Mucosa of descending colon (tissue), 3 donors: ENCODE measurements at regions not wholly inside any gene's neighbourhood (a gene's known extent, or its start where the extent isn't known, plus 50 kb on each side); places are given as distances from the start of the nearest gene placed in this dataset.

ENCODE experiments used
- ATAC-seq: fragments of 200-7000 bp; cut with Tn5 transposase; one replicate; pipeline ENCODE4 v1.9.1; 2020; ENCODE audit warnings: mild to moderate bottlenecking, moderate library complexity
- DNase-seq, 3 donors: peaks; one replicate each; pipeline ENCODE4 v3.0.0-alpha.2; 2020
- H3K36me3 ChIP-seq: fragments of 200-600 bp; one replicate; pipeline ENCODE4 v1.8.0; 2021; ENCODE audit warnings: low read depth, mild to moderate bottlenecking
- H3K4me1 ChIP-seq: fragments of 200-600 bp; one replicate; pipeline ENCODE4 v1.8.0; 2021; ENCODE audit warnings: low read depth, mild to moderate bottlenecking
- H3K4me3 ChIP-seq: fragments of 200-600 bp; one replicate; pipeline ENCODE4 v1.8.0; 2021; ENCODE audit warnings: mild to moderate bottlenecking
- H3K9me3 ChIP-seq: fragments of 200-600 bp; one replicate; pipeline ENCODE4 v1.8.0; 2021; ENCODE audit warnings: mild to moderate bottlenecking
- CTCF ChIP-seq: fragments of 200-600 bp; IDR thresholded peaks from one replicate; pipeline ENCODE4 v1.8.0; 2022; ENCODE audit warnings: antibody characterized with exemption, mild to moderate bottlenecking
- intact Hi-C, 2 donors: fragments of 100-400 bp; cut with DNase I in 1 of 2; cut with micrococcal nuclease in 1 of 2; formaldehyde crosslinking; loops; one replicate each; pipeline versions ENCODE4 v1.11.0 to v1.11.1; 2022; cut with DNase I, micrococcal nuclease
- donor health status: DM: no; HTN: no; CAD: no; lungs with moderate emphysema.
- donor health status: DM: no; HTN: no; CAD: no.
- donor health status: DM: no; HTN: yes; CAD: no.

GRCh38 chr14:99073431-99073830, 198.6 kb downstream of the BCL11B start:
- no peak for DNase-seq
- no peak for TF ChIP-seq CTCF
- ATAC-seq = no peak
- Histone ChIP-seq H3K36me3 (no peaks in the 10 kb centered on the region), H3K4me3 (no peak overlapping the region), H3K4me1 (no peaks in the 10 kb centered on the region), H3K9me3 (no peaks in the 10 kb centered on the region)
- intact Hi-C loops = no loop called here

GRCh38 chr14:99075061-99075460, 196.9 kb downstream of the BCL11B start:
- Histone ChIP-seq H3K4me3 (no peak overlapping the region), H3K36me3 (no peaks in the 10 kb centered on the region), H3K4me1 (no peaks in the 10 kb centered on the region), H3K9me3 (no peaks in the 10 kb centered on the region)
- intact Hi-C loops = no loop called here
- DNase-seq (no peak), ATAC-seq (no peak)
- TF ChIP-seq CTCF = no peak

- ATAC-seq (no peak), DNase-seq (no peak)
- H3K9me3 ChIP-seq = no peaks in the 10 kb centered on the region
- no peak overlapping the region for H3K4me3 ChIP-seq
- intact Hi-C loops = no loop called here
- no peak for TF ChIP-seq CTCF
- no peaks in the 10 kb centered on the region for H3K36me3 ChIP-seq
- H3K4me1 ChIP-seq = no peaks in the 10 kb centered on the region
These were observed 196.1 kb downstream of the BCL11B start for GRCh38 chr14:99075771-99076375.

- no peak for ATAC-seq
- no peak for DNase-seq
- intact Hi-C loops = no loop called here
These were observed 194.7 kb downstream of the BCL11B start for GRCh38 chr14:99077076-99077843.

GRCh38 chr14:99077844-99078236, 194.2 kb downstream of the BCL11B start:
- Histone ChIP-seq H3K4me1 (no peaks in the 10 kb centered on the region), H3K4me3 (no peak overlapping the region), H3K36me3 (no peaks in the 10 kb centered on the region), H3K9me3 (no peaks in the 10 kb centered on the region)
- intact Hi-C loops = no loop called here
- DNase-seq = no peak
- no peak for TF ChIP-seq CTCF
- no peak for ATAC-seq

More at GRCh38 chr14:99077076-99077843, 194.7 kb downstream of the BCL11B start:
- H3K4me3 ChIP-seq = no peak overlapping the region
- no peak for TF ChIP-seq CTCF
- H3K9me3 ChIP-seq = no peaks in the 10 kb centered on the region
- H3K4me1 ChIP-seq = no peaks in the 10 kb centered on the region
- no peaks in the 10 kb centered on the region for H3K36me3 ChIP-seq
